Loucy (cell line): ENCODE measurements at regions not wholly inside any gene's neighbourhood (a gene's known extent, or its start where the extent isn't known, plus 50 kb on each side); places are given as distances from the start of the nearest gene placed in this dataset.

Source experiments
- H2AFZ ChIP-seq: fragments of 200-600 bp; sonication (generic); 2 replicates; pipeline ENCODE4 v1.6.0; 2016; ENCODE audit warnings: antibody characterized with exemption, mild to moderate bottlenecking, low read length, moderate library complexity
- H3F3A ChIP-seq: fragments of 200-600 bp; 2 replicates; pipeline ENCODE4 v1.6.0; 2016; ENCODE audit warnings: antibody characterized with exemption, low read depth, mild to moderate bottlenecking
- H3K27me3 ChIP-seq: fragments of 200-600 bp; sonication (generic); 2 replicates; pipeline ENCODE4 v1.6.1; 2014; ENCODE audit warnings: low read length, mild to moderate bottlenecking; ENCODE audit not compliant: insufficient read depth, poor library complexity, severe bottlenecking
- H3K36me3 ChIP-seq: fragments of 200-600 bp; sonication (generic); 2 replicates; pipeline ENCODE4 v1.6.1; 2016; ENCODE audit warnings: low read length; ENCODE audit not compliant: insufficient read depth
- H3K4me1 ChIP-seq: fragments of 200-600 bp; sonication (generic); 2 replicates; pipeline ENCODE4 v1.5.1; 2014; ENCODE audit warnings: low read length, mild to moderate bottlenecking; ENCODE audit not compliant: insufficient read depth, poor library complexity, severe bottlenecking
- H3K4me2 ChIP-seq: fragments of 200-600 bp; sonication (generic); 2 replicates; pipeline ENCODE4 v1.6.0; 2014; ENCODE audit warnings: antibody characterized with exemption, low read length, low read depth, mild to moderate bottlenecking; ENCODE audit not compliant: poor library complexity, severe bottlenecking
- H3K4me3 ChIP-seq: fragments of 200-600 bp; sonication (generic); 2 replicates; pipeline ENCODE4 v1.5.1; 2014; ENCODE audit warnings: low read length, mild to moderate bottlenecking, mixed read lengths; ENCODE audit not compliant: poor library complexity, severe bottlenecking
- H3K79me2 ChIP-seq: fragments of 200-600 bp; sonication (generic); 2 replicates; pipeline ENCODE4 v1.6.1; 2014; ENCODE audit warnings: low read length; ENCODE audit not compliant: insufficient read depth
- H3K9ac ChIP-seq: fragments of 200-600 bp; sonication (generic); 2 replicates; pipeline ENCODE4 v1.6.0; 2014; ENCODE audit warnings: mild to moderate bottlenecking, low read depth, low read length, moderate library complexity; ENCODE audit not compliant: poor library complexity, severe bottlenecking
- H3K9me2 ChIP-seq: fragments of 200-600 bp; sonication (generic); replicated peaks from 2 replicates; pipeline ENCODE4 v1.6.1; 2016; ENCODE audit warnings: low read depth, low read length, mixed read lengths
- H3K9me3 ChIP-seq: fragments of 200-600 bp; sonication (generic); 2 replicates; pipeline ENCODE4 v1.6.1; 2014; ENCODE audit warnings: mild to moderate bottlenecking, antibody characterized with exemption, low read length, low read depth; ENCODE audit not compliant: insufficient read depth
- H4K20me1 ChIP-seq: fragments of 200-600 bp; sonication (generic); 2 replicates; pipeline ENCODE4 v1.6.0; 2014; ENCODE audit warnings: antibody characterized with exemption, low read length, mild to moderate bottlenecking; ENCODE audit not compliant: insufficient read depth, poor library complexity, severe bottlenecking
- CTCF ChIP-seq: fragments of 200-600 bp; sonication (generic); conservative IDR thresholded peaks from 2 replicates; pipeline ENCODE4 v1.5.1; 2014; ENCODE audit warnings: mild to moderate bottlenecking, antibody characterized with exemption, low read length
- EZH2phosphoT487 ChIP-seq: fragments of 200-600 bp; IDR thresholded peaks from 2 replicates; pipeline ENCODE4 v1.6.1; 2018; ENCODE audit warnings: antibody characterized with exemption, mild to moderate bottlenecking, moderate library complexity, borderline replicate concordance

- no peaks in the 10 kb centered on the region for H3K27me3 ChIP-seq
Measured at GRCh38 chr11:24391167-24391566, 105.7 kb upstream of the LUZP2 start.

DNA sequence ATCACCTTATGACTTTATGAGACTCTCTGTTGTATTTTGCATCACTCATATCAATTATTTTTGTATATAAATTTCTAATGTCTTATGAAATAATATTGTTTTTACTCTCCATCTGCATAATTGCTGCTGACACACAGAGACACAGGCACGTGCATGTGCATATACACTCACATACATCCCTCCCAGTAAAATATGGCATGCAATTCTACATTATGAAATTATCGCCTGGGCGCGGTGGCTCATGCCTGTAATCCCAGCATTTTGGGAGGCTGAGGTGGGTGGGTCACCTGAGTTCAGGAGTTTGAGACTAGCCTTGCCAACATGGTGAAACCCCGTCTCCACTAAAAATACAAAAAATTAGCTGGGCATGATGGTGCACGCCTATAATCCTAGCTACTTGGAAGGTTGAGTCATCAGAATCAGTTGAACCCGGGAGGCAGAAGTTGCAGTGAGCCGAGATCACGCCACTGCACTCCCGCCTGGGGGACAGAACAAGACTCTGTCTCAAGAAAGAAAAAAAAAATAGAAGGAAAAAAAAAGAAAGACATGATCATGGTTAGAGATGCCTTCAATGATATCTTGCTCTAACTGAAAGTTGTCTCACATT, 96.7 kb upstream of the LUZP2 start:
- H3K36me3 ChIP-seq = no peaks in the 10 kb centered on the region
- no peaks in the 10 kb centered on the region for H3K27me3 ChIP-seq
- H3F3A ChIP-seq = no peaks in the 10 kb centered on the region
- no peak overlapping the region for H3K9ac ChIP-seq
- H3K79me2 ChIP-seq = no peaks in the 10 kb centered on the region
- H3K4me3 ChIP-seq = no peak overlapping the region
- no peak overlapping the region for H3K4me2 ChIP-seq
- no peak overlapping the region for H2AFZ ChIP-seq
- no peaks in the 10 kb centered on the region for H3K4me1 ChIP-seq
- no peaks in the 10 kb centered on the region for H3K9me3 ChIP-seq
- no peaks in the 10 kb centered on the region for H3K9me2 ChIP-seq
- H4K20me1 ChIP-seq = no peaks in the 10 kb centered on the region
- TF ChIP-seq CTCF (no peak), EZH2phosphoT487 (no peak)

More at GRCh38 chr11:24391167-24391566, 105.7 kb upstream of the LUZP2 start:
- no peaks in the 10 kb centered on the region for H3K79me2 ChIP-seq
- H3K4me3 ChIP-seq = no peak overlapping the region
- no peaks in the 10 kb centered on the region for H3K4me1 ChIP-seq
- H3K4me2 ChIP-seq = no peak overlapping the region
- no peaks in the 10 kb centered on the region for H3K9me2 ChIP-seq
- H4K20me1 ChIP-seq = no peaks in the 10 kb centered on the region
- TF ChIP-seq CTCF = no peak
- TF ChIP-seq EZH2phosphoT487 = no peak
- no peaks in the 10 kb centered on the region for H3K9me3 ChIP-seq
- no peak overlapping the region for H3K9ac ChIP-seq
- no peak overlapping the region for H2AFZ ChIP-seq
- H3K36me3 ChIP-seq = no peaks in the 10 kb centered on the region
- no peaks in the 10 kb centered on the region for H3F3A ChIP-seq

GRCh38 chr11:24406389-24406788, 90.5 kb upstream of the LUZP2 start:
- H3F3A ChIP-seq = no peaks in the 10 kb centered on the region
- TF ChIP-seq EZH2phosphoT487 (no peak), CTCF (no peak)
- H2AFZ ChIP-seq = no peak overlapping the region
- H3K79me2 ChIP-seq = no peaks in the 10 kb centered on the region
- H3K9me3 ChIP-seq = no peaks in the 10 kb centered on the region
- no peaks in the 10 kb centered on the region for H3K4me1 ChIP-seq
- H3K9me2 ChIP-seq = no peaks in the 10 kb centered on the region
- H3K9ac ChIP-seq = no peak overlapping the region
- H3K4me3 ChIP-seq = no peak overlapping the region
- H3K4me2 ChIP-seq = no peak overlapping the region
- H4K20me1 ChIP-seq = no peaks in the 10 kb centered on the region
- no peaks in the 10 kb centered on the region for H3K27me3 ChIP-seq
- H3K36me3 ChIP-seq = no peaks in the 10 kb centered on the region
